Liver (tissue), 8 donors: ENCODE measurements at regions not wholly inside any gene's neighbourhood (a gene's known extent, or its start where the extent isn't known, plus 50 kb on each side); places are given as distances from the start of the nearest gene placed in this dataset.

Source experiments
- DNase-seq: peaks from one replicate; pipeline ENCODE4 v3.0.0-alpha.2; 2017; ENCODE audit warnings: low spot score
- H3K27ac ChIP-seq, 2 donors: one replicate each; pipeline ENCODE4 v1.7.0; 2013; ENCODE audit warnings: inconsistent platforms in 2 of 2, low read length in 2 of 2, control low read depth in 1 of 2, low read depth in 1 of 2, mild to moderate bottlenecking in 1 of 2
- H3K27me3 ChIP-seq, 4 donors: one replicate each; pipeline versions ENCODE4 v1.6.1 to v1.7.0; 2013; ENCODE audit warnings: low read length in 3 of 4, inconsistent platforms in 1 of 4, mild to moderate bottlenecking in 1 of 4, moderate library complexity in 1 of 4; ENCODE audit not compliant: control insufficient read depth in 4 of 4, insufficient read depth in 4 of 4
- H3K36me3 ChIP-seq, 4 donors: one replicate each; pipeline versions ENCODE4 v1.6.1 to v1.7.0; 2013; ENCODE audit warnings: low read length in 3 of 4, mild to moderate bottlenecking in 3 of 4, low read depth in 1 of 4, moderate library complexity in 1 of 4; ENCODE audit not compliant: control insufficient read depth in 4 of 4, insufficient read depth in 3 of 4
- H3K4me1 ChIP-seq, 4 donors: one replicate each; pipeline versions ENCODE4 v1.6.1 to v1.7.0; 2013; ENCODE audit warnings: low read length in 3 of 4, mild to moderate bottlenecking in 3 of 4, moderate library complexity in 1 of 4; ENCODE audit not compliant: control insufficient read depth in 4 of 4, insufficient read depth in 4 of 4
- H3K4me3 ChIP-seq, 3 donors: one replicate each; pipeline versions ENCODE4 v1.6.1 to v1.7.0; 2013; ENCODE audit warnings: low read length in 3 of 3, control low read depth in 1 of 3, low read depth in 1 of 3, mild to moderate bottlenecking in 1 of 3
- H3K9ac ChIP-seq, 2 donors: one replicate each; pipeline ENCODE4 v1.7.0; 2013; ENCODE audit warnings: low read length in 2 of 2, mild to moderate bottlenecking in 2 of 2, moderate library complexity in 2 of 2, control low read depth in 1 of 2, low read depth in 1 of 2
- H3K9me3 ChIP-seq, 4 donors: one replicate each; pipeline versions ENCODE4 v1.6.1 to v1.7.0; 2013; ENCODE audit warnings: low read length in 3 of 4; ENCODE audit not compliant: control insufficient read depth in 4 of 4
- ATF3 ChIP-seq: IDR thresholded peaks from 2 replicates; pipeline ENCODE4 v1.6.1; 2016; ENCODE audit warnings: antibody characterized with exemption
- CTCF ChIP-seq: fragments of 150-350 bp; IDR thresholded peaks from 2 replicates; pipeline ENCODE4 v1.5.1; 2017; ENCODE audit warnings: improper control_type of control experiment, low read depth, low read length; ENCODE audit not compliant: missing input control
- GABPA ChIP-seq, 2 donors: IDR thresholded peaks in 1 of 2; conservative IDR thresholded peaks in 1 of 2; 2 replicates each; pipeline ENCODE4 v1.6.1; 2016; ENCODE audit warnings: antibody characterized with exemption in 2 of 2, mild to moderate bottlenecking in 1 of 2, moderate library complexity in 1 of 2
- HNF4G ChIP-seq: IDR thresholded peaks from 2 replicates; pipeline ENCODE4 v1.6.1; 2016; ENCODE audit warnings: antibody characterized with exemption
- JUND ChIP-seq, 2 donors: IDR thresholded peaks; 2 replicates each; pipeline ENCODE4 v1.6.1; 2016; ENCODE audit warnings: antibody characterized with exemption in 2 of 2
- MAX ChIP-seq: IDR thresholded peaks from 2 replicates; pipeline ENCODE4 v1.6.1; 2016; ENCODE audit warnings: antibody characterized with exemption
- REST ChIP-seq: IDR thresholded peaks from 2 replicates; pipeline ENCODE4 v1.6.1; 2016; ENCODE audit warnings: antibody characterized with exemption, mild to moderate bottlenecking
- TAF1 ChIP-seq: conservative IDR thresholded peaks from 2 replicates; pipeline ENCODE4 v1.6.1; 2016; ENCODE audit warnings: antibody characterized with exemption, mild to moderate bottlenecking
- ZBTB33 ChIP-seq: IDR thresholded peaks from 2 replicates; pipeline ENCODE4 v1.6.1; 2016; ENCODE audit warnings: antibody characterized with exemption
- WGBS: extraction: QIAGEN DNeasy Blood & Tissue Kit; methylation state at CpG from one replicate; pipeline ENCODE4 v1.1.7; 2013; 5-methylcytosine and 5-hydroxymethylcytosine counted together
- donor health status: healthy.
- donor health status: healthy.
- donor health status: healthy.
- donor health status: healthy.
- donor health status: healthy.

GRCh38 chr6:120945905-120946594 is 388.2 kb downstream of the TBC1D32 start (continued):
- TF ChIP-seq CTCF = no peak
- TF ChIP-seq HNF4G = no peak

- 80% methylated on average over 3 of the region's 3 CpGs for WGBS
- Histone ChIP-seq H3K4me1 (no peaks in the 10 kb centered on the region), H3K27me3 (peaks cover 0 to 2% (median 0%) of the 10 kb centered on the region in 4 donors), H3K27ac (no peak overlapping the region), H3K36me3 (no peaks in the 10 kb centered on the region), H3K4me3 (no peak overlapping the region), H3K9me3 (no peaks in the 10 kb centered on the region), H3K9ac (no peak overlapping the region)
- TF ChIP-seq HNF4G = no peak
- no peak for TF ChIP-seq TAF1
- no peak for TF ChIP-seq ZBTB33
- TF ChIP-seq GABPA (IDR thresholded peaks at IDR 0.05 in 1 of 2, conservative IDR thresholded peaks at IDR 0.05 in 1 of 2) = no peak
- no peak for TF ChIP-seq REST
- no peak for TF ChIP-seq CTCF
- TF ChIP-seq ATF3 = no peak
- TF ChIP-seq JUND (IDR thresholded peaks at IDR 0.05) = no peak
- TF ChIP-seq MAX = no peak
- no peak for DNase-seq
Measured at GRCh38 chr6:120938876-120939472, 395.3 kb downstream of the TBC1D32 start.
